Neural crest cell (in vitro differentiated cells): ENCODE measurements at regions not wholly inside any gene's neighbourhood (a gene's known extent, or its start where the extent isn't known, plus 50 kb on each side); places are given as distances from the start of the nearest gene placed in this dataset.

Experiments
- DNase-seq: peaks from one replicate; pipeline ENCODE4 v3.0.0; 2021; ENCODE audit warnings: low read depth, mixed read lengths, low spot score
- H3K27ac Mint-ChIP-seq: one replicate; pipeline ENCODE4 v1.8.0; 2021; ENCODE audit warnings: mild to moderate bottlenecking, mixed read lengths; ENCODE audit not compliant: unreplicated experiment
- H3K27me3 Mint-ChIP-seq: 2 replicates; pipeline ENCODE4 v1.8.0; 2021; ENCODE audit warnings: low read depth, mild to moderate bottlenecking, mixed read lengths
- H3K36me3 Mint-ChIP-seq: 2 replicates; pipeline ENCODE4 v1.8.0; 2021; ENCODE audit warnings: low read depth, mild to moderate bottlenecking, mixed read lengths
- H3K4me1 Mint-ChIP-seq: 2 replicates; pipeline ENCODE4 v1.8.0; 2021; ENCODE audit warnings: mixed read lengths
- H3K4me3 Mint-ChIP-seq: one replicate; pipeline ENCODE4 v1.8.0; 2021; ENCODE audit warnings: mild to moderate bottlenecking, mixed read lengths
- H3K9me3 Mint-ChIP-seq: 2 replicates; pipeline ENCODE4 v1.8.0; 2021; ENCODE audit warnings: mixed read lengths
- TF ChIP-seq, protein P1 (sequence below): fragments of 200-600 bp; sonication (generic); conservative IDR thresholded peaks from 2 replicates; pipeline ENCODE4 v1.5.0; 2021; ENCODE audit warnings: antibody characterized with exemption, mild to moderate bottlenecking

DNA sequence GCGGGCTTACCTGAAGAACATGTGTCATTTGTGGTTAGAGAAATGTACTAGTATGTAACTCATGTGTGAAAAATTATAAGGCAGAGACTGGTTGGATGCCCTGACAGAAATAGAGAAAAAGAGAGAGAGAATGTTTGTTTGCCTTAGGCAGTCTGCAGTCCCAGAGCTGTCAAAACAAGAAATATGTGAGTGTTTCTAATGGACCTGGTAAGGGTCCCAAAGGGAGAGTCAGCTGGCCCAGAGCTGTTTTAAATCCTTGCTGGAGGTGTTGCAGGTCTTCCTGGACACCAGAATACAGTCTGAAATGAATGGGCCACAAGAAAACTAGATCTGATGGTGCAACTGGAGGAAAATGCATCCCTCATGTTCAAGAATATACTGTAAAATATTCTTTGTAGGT lies 158.3 kb upstream of the OGFRL1 start:
- Mint-ChIP-seq H3K27me3 (no peaks in the 10 kb centered on the region), H3K36me3 (no peaks in the 10 kb centered on the region), H3K4me1 (no peaks in the 10 kb centered on the region), H3K4me3 (no peak overlapping the region), H3K9me3 (peaks cover 2% of the 10 kb centered on the region), H3K27ac (no peak overlapping the region)
- TF ChIP-seq, protein P1, sequence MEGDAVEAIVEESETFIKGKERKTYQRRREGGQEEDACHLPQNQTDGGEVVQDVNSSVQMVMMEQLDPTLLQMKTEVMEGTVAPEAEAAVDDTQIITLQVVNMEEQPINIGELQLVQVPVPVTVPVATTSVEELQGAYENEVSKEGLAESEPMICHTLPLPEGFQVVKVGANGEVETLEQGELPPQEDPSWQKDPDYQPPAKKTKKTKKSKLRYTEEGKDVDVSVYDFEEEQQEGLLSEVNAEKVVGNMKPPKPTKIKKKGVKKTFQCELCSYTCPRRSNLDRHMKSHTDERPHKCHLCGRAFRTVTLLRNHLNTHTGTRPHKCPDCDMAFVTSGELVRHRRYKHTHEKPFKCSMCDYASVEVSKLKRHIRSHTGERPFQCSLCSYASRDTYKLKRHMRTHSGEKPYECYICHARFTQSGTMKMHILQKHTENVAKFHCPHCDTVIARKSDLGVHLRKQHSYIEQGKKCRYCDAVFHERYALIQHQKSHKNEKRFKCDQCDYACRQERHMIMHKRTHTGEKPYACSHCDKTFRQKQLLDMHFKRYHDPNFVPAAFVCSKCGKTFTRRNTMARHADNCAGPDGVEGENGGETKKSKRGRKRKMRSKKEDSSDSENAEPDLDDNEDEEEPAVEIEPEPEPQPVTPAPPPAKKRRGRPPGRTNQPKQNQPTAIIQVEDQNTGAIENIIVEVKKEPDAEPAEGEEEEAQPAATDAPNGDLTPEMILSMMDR, result no peak
- DNase-seq, result no peak

DNA sequence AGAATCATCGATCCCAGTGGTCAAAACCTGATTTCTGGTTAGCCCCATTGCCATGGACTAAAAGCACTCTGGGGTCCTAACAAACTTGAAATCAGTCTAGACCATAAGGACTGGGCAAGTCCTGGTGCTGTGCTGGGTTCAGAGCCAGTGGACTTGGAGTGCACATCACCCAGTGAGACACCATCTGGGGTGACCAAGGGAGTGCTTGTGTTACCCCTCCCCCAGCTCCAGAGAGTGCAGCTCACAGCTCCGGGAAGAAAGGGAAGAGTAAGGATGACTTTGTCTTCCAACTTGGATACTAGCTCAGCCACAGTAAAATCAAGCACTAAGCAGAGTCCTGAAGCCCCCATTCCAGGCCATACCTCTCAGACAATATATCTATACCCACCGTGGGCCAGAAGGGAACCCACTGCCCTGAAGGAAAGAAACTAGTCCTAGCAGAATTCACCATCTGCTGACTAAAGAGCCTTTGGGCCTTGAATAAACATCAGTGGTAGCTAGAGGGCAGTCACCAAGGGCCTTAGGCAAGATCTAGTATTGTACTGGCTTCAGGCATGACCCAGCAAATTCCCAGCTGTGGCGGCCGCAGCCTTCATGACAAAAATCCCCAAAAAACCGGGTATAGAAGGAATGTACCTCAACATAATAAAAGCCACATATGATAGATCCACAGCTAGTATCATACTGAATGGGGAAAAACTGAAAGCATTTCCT lies 153.5 kb upstream of the OGFRL1 start:
- H3K27ac Mint-ChIP-seq, result no peak overlapping the region

DNA sequence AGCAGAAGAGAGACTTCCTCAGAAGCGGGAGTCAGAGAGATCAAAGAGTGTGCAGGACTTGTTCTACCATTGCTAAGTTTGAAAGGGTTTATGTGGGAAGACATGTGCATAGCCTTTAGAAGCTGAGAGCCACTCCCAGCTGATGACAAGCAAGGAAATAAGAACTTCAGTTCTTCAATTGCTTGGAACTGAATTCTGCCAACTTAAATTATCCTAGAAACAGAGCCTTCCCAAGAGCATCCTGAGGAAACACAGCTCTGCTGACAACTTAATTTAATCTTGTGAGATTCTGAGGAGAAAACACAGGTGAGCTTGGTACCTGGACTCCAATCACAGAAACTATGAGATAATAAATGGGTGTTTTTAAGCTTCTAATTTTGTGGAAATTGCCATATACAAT lies 150.6 kb upstream of the OGFRL1 start:
- H3K36me3 Mint-ChIP-seq, result peaks cover 3% of the 10 kb centered on the region
- H3K4me1 Mint-ChIP-seq, result no peaks in the 10 kb centered on the region
- no peak overlapping the region for H3K4me3 Mint-ChIP-seq
- H3K27ac Mint-ChIP-seq, result no peak overlapping the region
- TF ChIP-seq, protein P1, result no peak
- H3K9me3 Mint-ChIP-seq, result peaks cover 12% of the 10 kb centered on the region
- no peak for DNase-seq
- no peaks in the 10 kb centered on the region for H3K27me3 Mint-ChIP-seq

More for the DNA sequence above, 153.5 kb upstream of the OGFRL1 start:
- Mint-ChIP-seq H3K27me3 (no peaks in the 10 kb centered on the region), H3K9me3 (peaks cover 8% of the 10 kb centered on the region), H3K36me3 (no peaks in the 10 kb centered on the region), H3K4me1 (no peaks in the 10 kb centered on the region), H3K4me3 (no peak overlapping the region)
- TF ChIP-seq, protein P1, result no peak
- no peak for DNase-seq

DNA sequence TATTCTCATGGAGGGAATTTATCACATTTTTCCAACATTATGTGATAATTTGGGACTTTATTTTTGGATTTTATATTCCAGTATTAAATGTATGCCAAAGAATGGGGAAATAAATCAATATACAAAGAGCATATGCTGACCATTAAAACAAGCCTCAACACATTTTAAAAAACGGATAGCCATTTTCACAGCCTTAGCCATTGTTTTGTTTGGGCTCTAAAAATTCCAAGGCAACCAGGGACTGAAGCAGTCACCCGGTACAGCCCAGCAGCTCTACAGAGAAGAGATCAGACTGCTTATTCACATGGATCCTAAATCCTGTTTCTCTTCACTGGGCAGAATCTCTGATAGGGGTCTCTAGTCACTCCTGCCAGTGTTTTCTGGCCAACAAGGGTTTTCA lies 150.2 kb upstream of the OGFRL1 start:
- peaks cover 3% of the 10 kb centered on the region for H3K36me3 Mint-ChIP-seq
- peaks cover 12% of the 10 kb centered on the region for H3K9me3 Mint-ChIP-seq
- TF ChIP-seq, protein P1, result no peak
- H3K27me3 Mint-ChIP-seq, result no peaks in the 10 kb centered on the region
- no peak for DNase-seq
- H3K4me1 Mint-ChIP-seq, result no peaks in the 10 kb centered on the region
- no peak overlapping the region for H3K27ac Mint-ChIP-seq
- no peak overlapping the region for H3K4me3 Mint-ChIP-seq

DNA sequence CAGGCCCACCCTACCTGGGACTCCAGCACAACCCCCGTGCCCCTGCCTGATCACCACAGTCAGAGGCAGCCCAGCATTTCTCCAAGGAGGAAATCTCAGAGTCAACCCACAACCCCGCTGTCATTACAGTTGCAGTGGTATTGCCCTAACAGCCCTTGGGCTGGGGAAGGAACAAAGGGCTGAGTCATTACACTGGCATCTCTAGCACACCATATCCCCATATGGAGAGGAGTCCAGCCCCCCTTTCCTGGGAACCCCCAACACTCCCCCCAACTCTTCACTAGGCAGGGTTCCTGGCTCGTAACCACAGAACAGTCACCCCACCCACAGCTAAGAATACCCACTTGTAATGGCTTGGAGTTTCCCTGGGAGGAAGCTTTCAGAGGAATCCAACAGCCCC lies 149.4 kb upstream of the OGFRL1 start:
- no peak overlapping the region for H3K4me3 Mint-ChIP-seq
- H3K27ac Mint-ChIP-seq, result no peak overlapping the region
- H3K36me3 Mint-ChIP-seq, result peaks cover 3% of the 10 kb centered on the region
- no peak for DNase-seq
- H3K4me1 Mint-ChIP-seq, result no peaks in the 10 kb centered on the region
- H3K9me3 Mint-ChIP-seq, result peaks cover 12% of the 10 kb centered on the region
- no peaks in the 10 kb centered on the region for H3K27me3 Mint-ChIP-seq
- TF ChIP-seq, protein P1, result no peak
